H1 (cell line): ENCODE measurements at regions not wholly inside any gene's neighbourhood (a gene's known extent, or its start where the extent isn't known, plus 50 kb on each side); places are given as distances from the start of the nearest gene placed in this dataset.

Source experiments
- CTCF ChIA-PET: fragments of 300-600 bp; sonication (Branson Sonifier 250); formaldehyde crosslinking; loops from one replicate; lab custom pipeline; 2021; ENCODE audit not compliant: partially characterized antibody; lab: Charles Lee
- POLR2A ChIA-PET: fragments of 300-600 bp; sonication (Branson Sonifier 250); formaldehyde crosslinking; loops from one replicate; lab custom pipeline; 2021; ENCODE audit warnings: inconsistent platforms; ENCODE audit not compliant: partially characterized antibody; lab: Charles Lee
- DNase-seq, 2 experiments: peaks; one replicate each; pipeline versions ENCODE4 v3.0.0 to v3.0.0-alpha.2; 2010 to 2022; ENCODE audit warnings: low spot score in 2 of 2, low read depth in 1 of 2, mixed read lengths in 1 of 2
- FAIRE-seq: peaks from 2 replicates; lab custom pipeline; 2011; peaks lifted over from hg19 to GRCh38; lab: Jason Lieb, UNC
- H2AFZ ChIP-seq: 2 replicates; pipeline ENCODE4 v1.8.1; 2012; ENCODE audit warnings: low read length, inconsistent platforms
- H2AK5ac ChIP-seq: 2 replicates; pipeline ENCODE4 v1.6.1; 2013; ENCODE audit warnings: low read depth, low read length
- H2BK120ac ChIP-seq: replicated peaks from 2 replicates; pipeline ENCODE3; 2013; ENCODE audit warnings: low read depth, low read length, inconsistent platforms
- H2BK12ac ChIP-seq: 2 replicates; pipeline ENCODE4 v1.6.1; 2013; ENCODE audit warnings: low read depth, low read length
- H2BK15ac ChIP-seq: 2 replicates; pipeline ENCODE4 v1.6.1; 2013; ENCODE audit warnings: low read length
- H2BK20ac ChIP-seq: 2 replicates; pipeline ENCODE4 v1.6.1; 2013; ENCODE audit warnings: low read length
- H2BK5ac ChIP-seq: 2 replicates; pipeline ENCODE4 v1.6.1; 2013; ENCODE audit warnings: low read depth, low read length
- H3K14ac ChIP-seq: 2 replicates; pipeline ENCODE4 v1.6.1; 2013; ENCODE audit warnings: inconsistent platforms; ENCODE audit not compliant: insufficient read length
- H3K18ac ChIP-seq: 2 replicates; pipeline ENCODE4 v1.6.1; 2013; ENCODE audit warnings: low read length; ENCODE audit errors: extremely low read depth
- H3K23ac ChIP-seq: 2 replicates; pipeline ENCODE4 v1.6.1; 2013; ENCODE audit warnings: inconsistent platforms; ENCODE audit not compliant: insufficient read length
- H3K23me2 ChIP-seq: 2 replicates; pipeline ENCODE4 v1.6.1; 2013; ENCODE audit warnings: low read depth, low read length
- H3K27ac ChIP-seq: 2 replicates; pipeline ENCODE4 v1.6.1; 2011; ENCODE audit warnings: low read depth, low read length, inconsistent platforms
- H3K27me3 ChIP-seq, 4 experiments: replicated peaks in 1 of 4; 1 replicate in 1 of 4; 2 replicates in 3 of 4; pipeline versions ENCODE4 v1.6.1 to v1.8.1; 2011 to 2013; ENCODE audit warnings: low read length in 3 of 4, mild to moderate bottlenecking in 3 of 4, inconsistent platforms in 2 of 4, mixed read lengths in 2 of 4, moderate library complexity in 1 of 4; ENCODE audit not compliant: control insufficient read depth in 3 of 4, insufficient read depth in 3 of 4; ENCODE audit errors: extremely low read depth in 1 of 4
- H3K36me3 ChIP-seq, 4 experiments: 2 replicates each; pipeline versions ENCODE4 v1.6.1 to v1.8.1; 2011 to 2013; ENCODE audit warnings: mild to moderate bottlenecking in 4 of 4, low read length in 3 of 4, moderate library complexity in 2 of 4, control low read depth in 1 of 4, inconsistent platforms in 1 of 4; ENCODE audit not compliant: insufficient read depth in 4 of 4, control insufficient read depth in 2 of 4
- H3K4ac ChIP-seq: replicated peaks from 2 replicates; pipeline ENCODE3; 2013; ENCODE audit warnings: low read length, low read depth, mixed read lengths, inconsistent platforms; ENCODE audit not compliant: insufficient read length
- H3K4me1 ChIP-seq, 4 experiments: replicated peaks in 1 of 4; 1 replicate in 1 of 4; 2 replicates in 3 of 4; pipeline versions ENCODE4 v1.6.1 to v1.8.1; 2011 to 2013; ENCODE audit warnings: low read length in 3 of 4, inconsistent platforms in 2 of 4, mixed read lengths in 1 of 4; ENCODE audit not compliant: insufficient read depth in 4 of 4, control insufficient read depth in 3 of 4
- H3K4me2 ChIP-seq, 2 experiments: 2 replicates each; pipeline versions ENCODE4 v1.6.1 to v1.8.1; 2011 to 2013; ENCODE audit warnings: low read depth in 2 of 2, low read length in 2 of 2, control low read depth in 1 of 2, inconsistent platforms in 1 of 2, mild to moderate bottlenecking in 1 of 2; ENCODE audit not compliant: insufficient read depth in 1 of 2
- H3K4me3 ChIP-seq, 4 experiments: fragments of 200-600, 300-600 bp in 1 of 4; sonication (generic), shearing (Covaris generic), sonication (Bioruptor Twin) in 1 of 4; 2 replicates each; pipeline versions ENCODE4 v1.5.1 to v1.8.1; 2011 to 2016; ENCODE audit warnings: low read length in 4 of 4, low read depth in 3 of 4, control low read depth in 2 of 4, inconsistent platforms in 2 of 4, mild to moderate bottlenecking in 2 of 4, mixed read lengths in 1 of 4, moderate library complexity in 1 of 4; ENCODE audit not compliant: insufficient read depth in 2 of 4; ENCODE audit errors: extremely low read depth in 1 of 4
- H3K56ac ChIP-seq: replicated peaks from 2 replicates; pipeline ENCODE3; 2013; ENCODE audit warnings: low read depth, mild to moderate bottlenecking, mixed read lengths, low read length, inconsistent platforms; ENCODE audit not compliant: insufficient read length
- H3K79me1 ChIP-seq: 2 replicates; pipeline ENCODE4 v1.6.1; 2013; ENCODE audit warnings: low read depth, low read length, control low read depth
- H3K79me2 ChIP-seq, 2 experiments: 2 replicates each; pipeline versions ENCODE4 v1.6.1 to v1.8.1; 2012 to 2013; ENCODE audit warnings: low read length in 2 of 2, mild to moderate bottlenecking in 2 of 2, inconsistent platforms in 1 of 2; ENCODE audit not compliant: insufficient read depth in 2 of 2, control insufficient read depth in 1 of 2
- H3K9ac ChIP-seq, 4 experiments: replicated peaks in 1 of 4; 1 replicate in 1 of 4; 2 replicates in 3 of 4; pipeline versions ENCODE4 v1.6.1 to v1.8.1; 2011 to 2013; ENCODE audit warnings: low read depth in 3 of 4, low read length in 3 of 4, control low read depth in 2 of 4, mild to moderate bottlenecking in 2 of 4, moderate library complexity in 2 of 4, inconsistent platforms in 1 of 4; ENCODE audit errors: extremely low read depth in 1 of 4
- H3K9me3 ChIP-seq, 2 experiments: 2 replicates each; pipeline versions ENCODE4 v1.6.1 to v1.8.1; 2012 to 2013; ENCODE audit warnings: mild to moderate bottlenecking in 2 of 2, moderate library complexity in 2 of 2, control low read depth in 1 of 2, inconsistent platforms in 1 of 2, low read depth in 1 of 2, low read length in 1 of 2, mixed read lengths in 1 of 2; ENCODE audit not compliant: insufficient read depth in 2 of 2
- H4K20me1 ChIP-seq, 2 experiments: replicated peaks in 1 of 2; 2 replicates each; pipeline versions ENCODE3 to v1.8.1; 2011 to 2013; ENCODE audit warnings: inconsistent platforms in 2 of 2, low read length in 2 of 2, mild to moderate bottlenecking in 1 of 2; ENCODE audit not compliant: insufficient read depth in 2 of 2, control insufficient read depth in 1 of 2
- H4K5ac ChIP-seq: 2 replicates; pipeline ENCODE4 v1.6.1; 2013; ENCODE audit warnings: low read length, low read depth, mixed read lengths, inconsistent platforms; ENCODE audit not compliant: insufficient read length
- H4K8ac ChIP-seq: 2 replicates; pipeline ENCODE4 v1.8.0; 2013; ENCODE audit warnings: mild to moderate bottlenecking, moderate library complexity, low read length, inconsistent platforms; ENCODE audit not compliant: insufficient read depth; ENCODE audit errors: extremely low read depth
- H4K91ac ChIP-seq: replicated peaks from 2 replicates; pipeline ENCODE3; 2013; ENCODE audit warnings: low read length, mixed read lengths, inconsistent platforms; ENCODE audit not compliant: insufficient read length
- SP2 ChIP-seq: IDR thresholded peaks from 2 replicates; pipeline ENCODE4 v1.6.1; 2012; ENCODE audit warnings: mild to moderate bottlenecking, low read length, inconsistent platforms
- TCF12 ChIP-seq: IDR thresholded peaks from 2 replicates; pipeline ENCODE4 v1.6.1; 2011; ENCODE audit warnings: low read depth, mild to moderate bottlenecking, low read length
- WGBS, 2 experiments: shearing (Covaris generic) in 1 of 2; methylation state at CpG; one replicate each; pipeline versions ENCODE4 v1.1.6 to v1.1.7; 2013 to 2015; ENCODE audit warnings: low lambda C conversion rate in 2 of 2, mixed read lengths in 2 of 2, inconsistent platforms in 1 of 2, low coverage in 1 of 2, missing lambda C conversion rate in 1 of 2; ENCODE audit not compliant: insufficient replicate concordance in 2 of 2, insufficient coverage in 1 of 2, insufficient read length in 1 of 2; ENCODE audit errors: extremely low coverage in 1 of 2, missing lambda C conversion rate in 1 of 2; 5-methylcytosine and 5-hydroxymethylcytosine counted together

- H3K4me3 ChIP-seq = no peak overlapping the region
- no peak overlapping the region for H2BK12ac ChIP-seq
Measured at GRCh38 chr1:187877220-187877619, 1048.5 kb downstream of the PLA2G4A start.

More at GRCh38 chr1:187877220-187877619, 1048.5 kb downstream of the PLA2G4A start:
- no peak overlapping the region for H2BK120ac ChIP-seq
- H3K9me3 ChIP-seq = no peaks in the 10 kb centered on the region
- H3K27ac ChIP-seq = no peak overlapping the region
- H2BK15ac ChIP-seq = no peak overlapping the region
- no peaks in the 10 kb centered on the region for H4K20me1 ChIP-seq
- no peak overlapping the region for H3K4me2 ChIP-seq
- no peaks in the 10 kb centered on the region for H3K27me3 ChIP-seq
- no peak overlapping the region for H4K91ac ChIP-seq
- DNase-seq = no peak
- 66% methylated on average over 5 of the region's 5 CpGs; no CpG with 5 or more reads in 1 of the 2 experiments for WGBS, 2 experiments
- no peak overlapping the region for H3K14ac ChIP-seq
- H2BK5ac ChIP-seq = no peak overlapping the region
- no peaks in the 10 kb centered on the region for H3K79me1 ChIP-seq
- CTCF ChIA-PET = no interaction called here
- no peaks in the 10 kb centered on the region for H3K79me2 ChIP-seq
- H3K36me3 ChIP-seq = no peaks in the 10 kb centered on the region
- no peak overlapping the region for H2BK20ac ChIP-seq
- no peak overlapping the region for H3K9ac ChIP-seq
- H4K8ac ChIP-seq = no peak overlapping the region
- H3K4me1 ChIP-seq = peaks cover 0 to 4% (median 0%) of the 10 kb centered on the region in 4 experiments; a peak in 1 of 7 replicates
- no peak overlapping the region for H4K5ac ChIP-seq
- H3K18ac ChIP-seq = no peak overlapping the region
- POLR2A ChIA-PET = no interaction called here
- no peak overlapping the region for H2AK5ac ChIP-seq
- H3K4ac ChIP-seq = no peak overlapping the region
- no peaks in the 10 kb centered on the region for H3K23me2 ChIP-seq
- H3K56ac ChIP-seq = no peak overlapping the region
- peak; percentile 49; the same call in 1 of the 2 replicates for TF ChIP-seq TCF12
- no peak for TF ChIP-seq SP2
- H2AFZ ChIP-seq = no peak overlapping the region
- FAIRE-seq = no peak
- no peak overlapping the region for H3K23ac ChIP-seq
